Embryonic facial prominence (tissue), 1 donor: ENCODE measurements at regions not wholly inside any gene's neighbourhood (a gene's known extent, or its start where the extent isn't known, plus 50 kb on each side); places are given as distances from the start of the nearest gene placed in this dataset.

Experiments
- DNase-seq: peaks from one replicate; pipeline ENCODE4 v3.0.0-alpha.2; 2016; ENCODE audit errors: extremely low spot score

DNA sequence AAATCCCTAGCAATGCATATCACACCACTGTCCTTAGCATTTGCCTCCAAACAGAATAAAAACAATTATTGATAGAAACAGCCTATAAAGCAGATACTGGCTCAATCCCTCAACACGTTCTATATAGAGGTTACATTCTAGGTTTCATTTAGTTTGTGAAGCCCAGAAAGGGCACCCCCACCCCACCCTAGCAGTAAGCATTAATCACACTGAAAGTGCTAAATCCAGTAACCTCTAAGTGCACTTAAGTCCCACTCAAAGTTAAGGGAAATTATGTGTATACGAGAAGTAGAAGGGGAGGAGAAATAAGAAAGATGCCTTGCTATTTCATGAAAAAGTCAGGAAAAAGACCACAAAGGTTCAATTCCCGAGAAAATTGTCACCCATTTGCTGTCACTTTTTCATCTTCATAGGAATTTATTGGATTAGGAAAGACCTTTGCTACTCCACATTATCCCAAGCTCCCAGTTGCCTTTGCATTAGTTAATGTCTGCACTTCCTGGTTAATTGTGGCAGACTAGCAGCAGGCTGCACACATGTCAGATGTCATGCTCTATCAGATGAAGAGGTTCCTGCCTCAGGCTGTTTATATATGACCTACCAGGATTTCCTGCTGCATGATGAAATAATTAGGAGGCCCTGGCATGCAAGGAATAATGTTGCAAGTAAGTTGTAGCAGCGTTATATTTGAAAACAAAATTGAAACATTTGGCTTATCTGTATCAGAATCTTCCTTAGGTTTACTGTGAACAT lies 54.5 kb upstream of the LHX8 start:
- no peak for DNase-seq

- DNase-seq, result no peak
Observed at GRCh38 chr1:75083223-75083622, 51.0 kb upstream of the LHX8 start.

- DNase-seq, result no peak
Observed at GRCh38 chr1:75083848-75084514, 50.2 kb upstream of the LHX8 start.
